Vagina (tissue), 2 donors: ENCODE measurements at regions not wholly inside any gene's neighbourhood (a gene's known extent, or its start where the extent isn't known, plus 50 kb on each side); places are given as distances from the start of the nearest gene placed in this dataset.
A peak's percentile ranks its signal among the peaks of the same experiment; 100 is the strongest.

ENCODE experiments used
- DNase-seq, 2 donors: peaks; one replicate each; pipeline ENCODE4 v3.0.0-alpha.2; 2017; ENCODE audit errors: extremely low spot score in 2 of 2
- H3K27ac ChIP-seq: fragments of 200-600 bp; sonication (generic); one replicate; pipeline ENCODE4 v1.5.1; 2019
- H3K27me3 ChIP-seq: fragments of 200-600 bp; sonication (generic); one replicate; pipeline ENCODE4 v1.5.1; 2019
- H3K36me3 ChIP-seq, 2 donors: fragments of 200-600 bp; sonication (generic); one replicate each; pipeline ENCODE4 v1.5.1; 2017 to 2019
- H3K4me1 ChIP-seq: fragments of 200-600 bp; sonication (generic); one replicate; pipeline ENCODE4 v1.5.1; 2019
- H3K4me3 ChIP-seq, 2 donors: fragments of 200-600 bp; sonication (generic); 1 replicate in 1 of 2; 2 replicates in 1 of 2; pipeline ENCODE4 v1.5.1; 2016 to 2019
- H3K9me3 ChIP-seq: fragments of 200-600 bp; sonication (generic); one replicate; pipeline ENCODE4 v1.5.1; 2019
- CTCF ChIP-seq, 3 experiments: fragments of 450-650 bp in 2 of 3; fragments of 200-600 bp in 1 of 3; sonication (generic) in 1 of 3; IDR thresholded peaks; one replicate each; pipeline ENCODE4 v1.5.1; 2017 to 2019; ENCODE audit warnings: antibody characterized with exemption in 3 of 3, mild to moderate bottlenecking in 2 of 3, moderate library complexity in 2 of 3
- POLR2A ChIP-seq, 2 donors: fragments of 450-650 bp; IDR thresholded peaks; one replicate each; pipeline ENCODE4 v1.6.1; 2017; ENCODE audit warnings: antibody characterized with exemption in 2 of 2, mild to moderate bottlenecking in 2 of 2, moderate library complexity in 2 of 2
- POLR2AphosphoS5 ChIP-seq, 2 donors: sonication (generic); formaldehyde crosslinking; IDR thresholded peaks; one replicate each; pipeline ENCODE4 v1.9.0; 2017; ENCODE audit warnings: antibody characterized with exemption in 2 of 2, mild to moderate bottlenecking in 2 of 2, low read depth in 1 of 2; ENCODE audit not compliant: insufficient read depth in 1 of 2
- intact Hi-C: fragments of 100-400 bp; cut with DNase I; formaldehyde crosslinking; loops from one replicate; pipeline ENCODE4 v1.15.1; 2023

GRCh38 chr11:11769782-11770181, 72.0 kb upstream of the USP47 start:
- TF ChIP-seq CTCF (IDR thresholded peaks at IDR 0.05) (no peak), POLR2AphosphoS5 (IDR thresholded peaks at IDR 0.05; ENCODE audit: insufficient read depth in 1 of 2, low read depth in 1 of 2) (no peak), POLR2A (IDR thresholded peaks at IDR 0.05) (no peak)
- Histone ChIP-seq H3K27ac (no peak overlapping the region), H3K9me3 (no peaks in the 10 kb centered on the region), H3K4me3 (no peak overlapping the region), H3K27me3 (no peaks in the 10 kb centered on the region), H3K36me3 (no peaks in the 10 kb centered on the region), H3K4me1 (no peaks in the 10 kb centered on the region)
- DNase-seq = no peak
- intact Hi-C loops = no loop called here

GRCh38 chr11:11769362-11769761, 72.4 kb upstream of the USP47 start:
- no peak for TF ChIP-seq CTCF (IDR thresholded peaks at IDR 0.05)
- no peak for TF ChIP-seq POLR2A (IDR thresholded peaks at IDR 0.05)
- TF ChIP-seq POLR2AphosphoS5 (IDR thresholded peaks at IDR 0.05; ENCODE audit: insufficient read depth in 1 of 2, low read depth in 1 of 2) = no peak
- DNase-seq = peak in 1 of 2 donors; percentile 47

GRCh38 chr11:11764423-11764803, 77.4 kb upstream of the USP47 start:
- H3K27ac ChIP-seq = no peak overlapping the region
- no peaks in the 10 kb centered on the region for H3K36me3 ChIP-seq
- intact Hi-C loops = no loop called here
- DNase-seq = no peak
- no peaks in the 10 kb centered on the region for H3K4me1 ChIP-seq
- TF ChIP-seq POLR2AphosphoS5 (IDR thresholded peaks at IDR 0.05; ENCODE audit: insufficient read depth in 1 of 2, low read depth in 1 of 2) (no peak), POLR2A (IDR thresholded peaks at IDR 0.05) (no peak), CTCF (IDR thresholded peaks at IDR 0.05) (no peak)
- H3K27me3 ChIP-seq = no peaks in the 10 kb centered on the region
- H3K4me3 ChIP-seq = no peak overlapping the region
- H3K9me3 ChIP-seq = no peaks in the 10 kb centered on the region

More at GRCh38 chr11:11769362-11769761, 72.4 kb upstream of the USP47 start:
- intact Hi-C loops = no loop called here
- Histone ChIP-seq H3K4me1 (no peaks in the 10 kb centered on the region), H3K27ac (no peak overlapping the region), H3K9me3 (no peaks in the 10 kb centered on the region), H3K36me3 (no peaks in the 10 kb centered on the region), H3K27me3 (no peaks in the 10 kb centered on the region), H3K4me3 (no peak overlapping the region)

GRCh38 chr11:11763796-11764422, 77.9 kb upstream of the USP47 start:
- Histone ChIP-seq H3K4me1 (no peaks in the 10 kb centered on the region), H3K9me3 (no peaks in the 10 kb centered on the region), H3K27ac (no peak overlapping the region), H3K36me3 (no peaks in the 10 kb centered on the region), H3K27me3 (no peaks in the 10 kb centered on the region), H3K4me3 (no peak overlapping the region)
- DNase-seq = peak; percentile 64 to 67
- intact Hi-C loops = no loop called here
- TF ChIP-seq POLR2AphosphoS5 (IDR thresholded peaks at IDR 0.05; ENCODE audit: insufficient read depth in 1 of 2, low read depth in 1 of 2) = no peak
- TF ChIP-seq POLR2A (IDR thresholded peaks at IDR 0.05) = no peak
- no peak for TF ChIP-seq CTCF (IDR thresholded peaks at IDR 0.05)

- H3K27me3 ChIP-seq = no peaks in the 10 kb centered on the region
- H3K27ac ChIP-seq = no peak overlapping the region
- no peak overlapping the region for H3K4me3 ChIP-seq
- TF ChIP-seq CTCF (IDR thresholded peaks at IDR 0.05) = no peak
- no peak for TF ChIP-seq POLR2A (IDR thresholded peaks at IDR 0.05)
- no peak for TF ChIP-seq POLR2AphosphoS5 (IDR thresholded peaks at IDR 0.05; ENCODE audit: insufficient read depth in 1 of 2, low read depth in 1 of 2)
- no peaks in the 10 kb centered on the region for H3K4me1 ChIP-seq
- H3K9me3 ChIP-seq = no peaks in the 10 kb centered on the region
- intact Hi-C loops = no loop called here
- H3K36me3 ChIP-seq = no peaks in the 10 kb centered on the region
- no peak for DNase-seq
Measured at GRCh38 chr11:11760838-11761237, 80.9 kb upstream of the USP47 start.
